Bronchial epithelial cell (primary cell): ENCODE measurements at regions not wholly inside any gene's neighbourhood (a gene's known extent, or its start where the extent isn't known, plus 50 kb on each side); places are given as distances from the start of the nearest gene placed in this dataset.

Source experiments
- DNase-seq: peaks from one replicate; pipeline ENCODE4 v3.0.0-alpha.2; 2010; ENCODE audit warnings: low read depth
- FAIRE-seq: peaks from 2 replicates; lab custom pipeline; 2011; peaks lifted over from hg19 to GRCh38; lab: Jason Lieb, UNC
- H3K27me3 ChIP-seq: 2 replicates; pipeline ENCODE4 v1.5.1; 2011; ENCODE audit warnings: low read length; ENCODE audit not compliant: control insufficient read depth, insufficient read depth
- H3K36me3 ChIP-seq: 2 replicates; pipeline ENCODE4 v1.5.1; 2011; ENCODE audit warnings: low read length; ENCODE audit not compliant: control insufficient read depth, insufficient read depth
- H3K4me3 ChIP-seq: 2 replicates; pipeline ENCODE4 v1.5.1; 2011; ENCODE audit warnings: mild to moderate bottlenecking, low read depth, low read length, control low read depth
- TF ChIP-seq, protein P1 (sequence below): IDR thresholded peaks from 2 replicates; pipeline ENCODE4 v1.5.1; 2011; ENCODE audit warnings: mild to moderate bottlenecking, moderate library complexity, low read length, control low read depth, inconsistent platforms; ENCODE audit not compliant: insufficient read depth, severe bottlenecking

DNA sequence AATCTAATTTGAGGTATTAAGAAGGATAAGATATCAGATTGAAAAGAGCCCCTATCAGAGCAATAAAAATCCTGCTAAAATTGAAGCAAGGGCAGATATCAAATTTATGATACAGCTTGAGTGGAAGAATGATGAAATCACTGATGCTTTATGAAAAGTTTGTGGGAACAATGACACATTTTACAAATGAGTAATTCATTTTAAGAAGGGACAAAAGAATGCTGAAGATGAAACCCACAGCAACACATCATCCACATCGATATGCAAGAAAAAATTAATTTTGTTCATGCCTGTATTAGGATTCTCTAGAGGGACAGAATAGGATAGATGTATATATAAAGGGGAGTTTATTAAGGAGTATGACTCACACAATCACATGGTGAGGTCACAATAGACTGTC is 355.6 kb upstream of the GYPC start:
- Histone ChIP-seq H3K4me3 (no peak overlapping the region), H3K27me3 (no peaks in the 10 kb centered on the region), H3K36me3 (no peaks in the 10 kb centered on the region)
- TF ChIP-seq, protein P1, sequence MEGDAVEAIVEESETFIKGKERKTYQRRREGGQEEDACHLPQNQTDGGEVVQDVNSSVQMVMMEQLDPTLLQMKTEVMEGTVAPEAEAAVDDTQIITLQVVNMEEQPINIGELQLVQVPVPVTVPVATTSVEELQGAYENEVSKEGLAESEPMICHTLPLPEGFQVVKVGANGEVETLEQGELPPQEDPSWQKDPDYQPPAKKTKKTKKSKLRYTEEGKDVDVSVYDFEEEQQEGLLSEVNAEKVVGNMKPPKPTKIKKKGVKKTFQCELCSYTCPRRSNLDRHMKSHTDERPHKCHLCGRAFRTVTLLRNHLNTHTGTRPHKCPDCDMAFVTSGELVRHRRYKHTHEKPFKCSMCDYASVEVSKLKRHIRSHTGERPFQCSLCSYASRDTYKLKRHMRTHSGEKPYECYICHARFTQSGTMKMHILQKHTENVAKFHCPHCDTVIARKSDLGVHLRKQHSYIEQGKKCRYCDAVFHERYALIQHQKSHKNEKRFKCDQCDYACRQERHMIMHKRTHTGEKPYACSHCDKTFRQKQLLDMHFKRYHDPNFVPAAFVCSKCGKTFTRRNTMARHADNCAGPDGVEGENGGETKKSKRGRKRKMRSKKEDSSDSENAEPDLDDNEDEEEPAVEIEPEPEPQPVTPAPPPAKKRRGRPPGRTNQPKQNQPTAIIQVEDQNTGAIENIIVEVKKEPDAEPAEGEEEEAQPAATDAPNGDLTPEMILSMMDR: no peak
- FAIRE-seq (no peak), DNase-seq (no peak)

DNA sequence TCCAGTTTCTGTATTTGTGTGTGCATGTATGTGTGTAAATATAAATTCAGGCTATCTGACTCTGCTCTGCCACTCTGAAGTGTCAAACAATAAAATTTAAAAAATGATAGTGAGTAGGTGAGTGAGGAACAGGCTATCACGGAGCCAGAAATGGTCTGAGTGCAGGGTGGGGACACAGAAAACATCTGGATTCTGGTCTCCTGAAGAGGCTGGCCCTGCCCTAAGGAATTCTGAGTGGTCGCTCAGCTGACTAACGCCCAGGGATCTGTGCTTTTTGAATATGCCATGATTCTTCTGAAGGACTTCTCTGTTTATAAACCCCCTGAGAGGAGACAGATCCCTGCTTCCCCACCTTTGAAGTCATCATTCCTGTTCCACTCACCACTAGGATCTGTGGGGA is 353.9 kb upstream of the GYPC start:
- TF ChIP-seq, protein P1: no peak
- H3K4me3 ChIP-seq: no peak overlapping the region
- no peak for DNase-seq
- no peaks in the 10 kb centered on the region for H3K36me3 ChIP-seq
- FAIRE-seq: no peak
- no peaks in the 10 kb centered on the region for H3K27me3 ChIP-seq

DNA sequence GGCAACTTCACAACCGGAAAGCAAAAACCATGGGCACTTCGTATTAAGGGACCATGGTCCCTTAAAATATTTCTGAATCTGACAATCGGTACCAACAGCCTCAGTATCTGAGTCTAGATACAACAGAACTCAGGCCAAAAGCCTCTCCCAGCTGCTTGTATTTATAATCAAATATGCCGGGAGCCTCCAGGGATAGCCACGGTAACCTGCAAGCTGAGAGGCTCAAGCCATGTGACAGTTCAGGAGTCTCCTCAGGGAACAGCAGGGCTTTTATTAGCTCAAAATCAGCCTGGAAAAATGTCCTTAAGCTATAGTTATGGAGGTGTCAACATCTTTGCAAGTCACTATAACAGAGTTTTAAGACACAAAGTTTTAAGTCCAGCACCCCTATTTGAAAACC is 352.8 kb upstream of the GYPC start:
- FAIRE-seq (no peak), DNase-seq (no peak)
- Histone ChIP-seq H3K4me3 (no peak overlapping the region), H3K27me3 (no peaks in the 10 kb centered on the region), H3K36me3 (no peaks in the 10 kb centered on the region)
- TF ChIP-seq, protein P1: no peak

DNA sequence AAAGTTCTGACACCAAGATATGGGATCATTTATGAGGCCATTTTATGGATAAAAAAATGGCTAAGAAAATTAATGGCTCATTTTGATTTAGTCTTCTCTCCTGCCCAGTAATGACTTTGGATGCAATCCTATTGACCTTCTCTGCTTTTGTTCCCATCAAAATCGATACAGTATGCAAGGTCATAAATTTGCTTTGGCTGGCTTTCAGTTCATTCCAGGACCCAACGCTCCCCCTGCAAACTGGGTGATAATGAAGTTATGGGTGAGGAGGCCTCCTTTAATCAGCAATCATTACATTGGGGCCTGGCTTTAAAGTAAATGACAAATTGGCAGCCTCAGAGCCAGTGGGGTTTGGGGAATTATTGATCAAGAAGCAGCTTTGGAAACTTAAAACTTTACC is 351.8 kb upstream of the GYPC start:
- TF ChIP-seq, protein P1: no peak
- DNase-seq: no peak
- no peak for FAIRE-seq
- Histone ChIP-seq H3K27me3 (no peaks in the 10 kb centered on the region), H3K4me3 (no peak overlapping the region), H3K36me3 (no peaks in the 10 kb centered on the region)

DNA sequence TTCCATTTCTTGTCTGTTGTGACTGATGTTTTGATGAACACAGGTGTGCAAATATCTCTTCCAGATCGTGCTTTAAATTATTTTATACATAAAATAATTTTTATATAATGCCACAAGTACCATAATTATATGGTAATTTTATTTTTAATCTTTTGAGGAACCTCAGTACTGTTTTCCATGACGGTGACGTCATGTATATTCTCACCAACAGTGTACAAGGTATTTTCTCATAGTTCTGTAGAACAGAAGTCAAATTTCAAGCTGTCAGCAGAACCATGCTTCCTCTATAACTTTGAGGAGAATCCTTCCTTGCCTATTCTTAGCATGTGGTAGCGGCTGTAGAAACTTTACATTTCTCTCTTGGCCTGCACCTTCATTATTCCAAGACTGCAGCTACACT is 349.4 kb upstream of the GYPC start:
- Histone ChIP-seq H3K4me3 (no peak overlapping the region), H3K36me3 (no peaks in the 10 kb centered on the region), H3K27me3 (no peaks in the 10 kb centered on the region)
- FAIRE-seq: no peak
- TF ChIP-seq, protein P1: no peak
- DNase-seq: no peak

DNA sequence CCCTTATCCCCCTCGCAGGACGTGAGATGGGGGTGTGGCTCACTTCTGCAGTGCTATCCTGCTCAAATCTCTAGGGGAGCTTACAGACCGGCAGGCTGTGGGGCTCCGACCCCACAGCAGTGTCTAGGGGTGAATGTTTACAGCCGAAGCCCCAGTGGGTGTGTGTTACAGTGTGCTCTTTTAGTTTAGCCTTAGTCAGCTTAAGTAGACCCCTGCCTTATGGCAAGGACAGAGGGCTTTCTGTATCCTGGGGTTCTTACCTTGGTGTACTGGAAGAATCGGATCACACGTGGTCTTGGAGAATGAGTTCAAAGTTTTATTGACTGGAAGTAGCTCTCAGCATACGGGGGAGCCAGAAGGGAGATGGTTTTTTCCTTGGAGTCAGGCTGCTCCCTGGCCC is 348.2 kb upstream of the GYPC start:
- FAIRE-seq (no peak), DNase-seq (no peak)
- no peaks in the 10 kb centered on the region for H3K36me3 ChIP-seq
- TF ChIP-seq, protein P1: no peak
- no peak overlapping the region for H3K4me3 ChIP-seq
- H3K27me3 ChIP-seq: no peaks in the 10 kb centered on the region
